ENCODE measurements at regions not wholly inside any gene's neighbourhood (a gene's known extent, or its start where the extent isn't known, plus 50 kb on each side); places are given as distances from the start of the nearest gene placed in this dataset.

DNA sequence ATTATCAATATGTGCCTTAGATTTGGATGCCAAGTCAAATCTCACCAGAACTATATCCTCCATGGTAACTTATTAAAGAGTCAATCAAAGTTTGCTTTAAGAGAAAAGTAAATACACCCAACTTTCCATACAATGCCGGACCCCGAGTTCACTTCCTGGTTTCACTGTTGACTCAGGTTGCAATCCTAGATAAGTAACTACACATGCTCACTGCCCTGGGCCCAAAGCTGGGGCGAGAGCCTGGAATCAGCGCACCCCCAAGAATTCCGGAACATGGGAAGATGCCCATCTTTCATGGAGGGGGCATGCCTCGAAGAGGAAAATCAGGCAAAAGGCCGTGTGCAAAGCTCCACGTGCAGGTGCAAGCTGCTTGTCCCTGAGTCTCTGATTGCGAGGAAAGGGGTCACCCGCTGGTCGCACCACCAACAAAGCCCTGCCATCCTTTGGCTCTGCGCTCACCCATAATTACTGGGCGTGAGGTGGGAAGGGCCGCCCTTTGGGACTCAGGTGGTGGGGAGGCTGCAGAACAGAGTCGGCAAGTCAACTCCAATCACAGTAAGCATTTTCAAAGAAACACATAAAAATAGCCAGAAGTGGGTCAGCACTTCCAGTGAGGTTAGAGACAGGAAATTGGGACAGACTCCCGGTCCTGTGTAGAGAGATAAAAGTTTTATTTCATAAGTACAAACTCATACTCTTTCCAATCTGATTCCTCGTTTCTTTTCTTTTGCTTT is 167.7 kb downstream of the TOMM20 start:
- Mint-ChIP-seq H3K27ac (peak overlapping the region; percentile 96), H3K27me3 (ENCODE audit: insufficient read depth) (no peaks in the 10 kb centered on the region; the same call in none of the 2 replicates), H3K36me3 (ENCODE audit: low read depth) (no peaks in the 10 kb centered on the region), H3K9me3 (no peaks in the 10 kb centered on the region), H3K4me3 (no peak overlapping the region; the same call in 1 of the 2 replicates), H3K4me1 (ENCODE audit: low read depth) (peaks cover 81% of the 10 kb centered on the region)
- TF ChIP-seq, protein P1, sequence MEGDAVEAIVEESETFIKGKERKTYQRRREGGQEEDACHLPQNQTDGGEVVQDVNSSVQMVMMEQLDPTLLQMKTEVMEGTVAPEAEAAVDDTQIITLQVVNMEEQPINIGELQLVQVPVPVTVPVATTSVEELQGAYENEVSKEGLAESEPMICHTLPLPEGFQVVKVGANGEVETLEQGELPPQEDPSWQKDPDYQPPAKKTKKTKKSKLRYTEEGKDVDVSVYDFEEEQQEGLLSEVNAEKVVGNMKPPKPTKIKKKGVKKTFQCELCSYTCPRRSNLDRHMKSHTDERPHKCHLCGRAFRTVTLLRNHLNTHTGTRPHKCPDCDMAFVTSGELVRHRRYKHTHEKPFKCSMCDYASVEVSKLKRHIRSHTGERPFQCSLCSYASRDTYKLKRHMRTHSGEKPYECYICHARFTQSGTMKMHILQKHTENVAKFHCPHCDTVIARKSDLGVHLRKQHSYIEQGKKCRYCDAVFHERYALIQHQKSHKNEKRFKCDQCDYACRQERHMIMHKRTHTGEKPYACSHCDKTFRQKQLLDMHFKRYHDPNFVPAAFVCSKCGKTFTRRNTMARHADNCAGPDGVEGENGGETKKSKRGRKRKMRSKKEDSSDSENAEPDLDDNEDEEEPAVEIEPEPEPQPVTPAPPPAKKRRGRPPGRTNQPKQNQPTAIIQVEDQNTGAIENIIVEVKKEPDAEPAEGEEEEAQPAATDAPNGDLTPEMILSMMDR (IDR thresholded peaks at IDR 0.05) = no peak
- no peak for DNase-seq

DNA sequence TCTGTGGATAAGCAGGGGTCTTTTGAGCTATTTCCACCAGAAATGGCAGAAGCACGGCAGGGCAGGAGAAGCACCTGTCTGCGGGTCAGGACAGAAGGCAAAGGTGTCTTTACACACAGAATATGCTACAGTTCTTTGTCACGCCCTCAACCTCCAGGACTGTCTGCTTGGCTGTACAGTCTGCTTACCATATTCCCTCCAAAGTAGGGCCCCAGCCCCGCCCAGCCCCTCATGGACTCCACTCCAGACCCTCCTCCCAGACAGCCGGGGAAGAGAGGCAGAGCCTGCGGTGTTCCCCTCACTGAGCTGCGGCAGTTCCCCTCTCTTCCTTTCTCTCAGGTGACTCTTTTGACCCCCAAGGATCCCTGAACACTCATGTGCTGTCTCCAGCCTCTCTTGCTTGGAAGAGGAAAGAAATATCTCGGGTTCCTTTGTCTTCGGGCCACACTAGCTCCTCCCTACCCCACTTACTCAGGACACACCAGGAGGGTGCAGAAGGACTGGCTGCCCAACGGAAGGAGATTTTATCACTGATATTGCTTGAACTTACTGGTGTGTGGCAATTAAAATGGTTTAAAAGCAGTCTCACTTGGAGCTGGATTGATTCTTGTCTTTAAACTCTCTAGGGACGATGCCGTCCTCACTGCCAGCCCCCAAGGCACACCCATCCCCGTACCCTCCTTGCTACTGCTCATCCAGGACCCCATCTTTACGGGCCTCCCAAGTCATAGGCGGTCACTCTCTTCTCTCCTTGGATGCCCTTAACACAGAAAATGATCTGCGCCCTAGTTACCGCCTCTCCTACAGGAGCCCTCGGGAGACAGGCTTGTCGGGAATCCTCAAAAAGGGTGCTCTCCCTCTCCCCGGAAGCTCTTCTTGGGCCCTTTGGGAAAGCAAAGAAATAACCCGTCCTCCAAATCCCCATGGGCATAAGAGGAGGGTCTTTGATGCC is 169.7 kb downstream of the TOMM20 start:
- Mint-ChIP-seq H3K27me3 (ENCODE audit: insufficient read depth) (no peaks in the 10 kb centered on the region; the same call in 1 of the 2 replicates), H3K4me3 (no peak overlapping the region), H3K36me3 (ENCODE audit: low read depth) (no peaks in the 10 kb centered on the region), H3K4me1 (ENCODE audit: low read depth) (peaks cover 83% of the 10 kb centered on the region), H3K27ac (no peak overlapping the region), H3K9me3 (no peaks in the 10 kb centered on the region)
- TF ChIP-seq, protein P1 (IDR thresholded peaks at IDR 0.05) = no peak
- DNase-seq = no peak

DNA sequence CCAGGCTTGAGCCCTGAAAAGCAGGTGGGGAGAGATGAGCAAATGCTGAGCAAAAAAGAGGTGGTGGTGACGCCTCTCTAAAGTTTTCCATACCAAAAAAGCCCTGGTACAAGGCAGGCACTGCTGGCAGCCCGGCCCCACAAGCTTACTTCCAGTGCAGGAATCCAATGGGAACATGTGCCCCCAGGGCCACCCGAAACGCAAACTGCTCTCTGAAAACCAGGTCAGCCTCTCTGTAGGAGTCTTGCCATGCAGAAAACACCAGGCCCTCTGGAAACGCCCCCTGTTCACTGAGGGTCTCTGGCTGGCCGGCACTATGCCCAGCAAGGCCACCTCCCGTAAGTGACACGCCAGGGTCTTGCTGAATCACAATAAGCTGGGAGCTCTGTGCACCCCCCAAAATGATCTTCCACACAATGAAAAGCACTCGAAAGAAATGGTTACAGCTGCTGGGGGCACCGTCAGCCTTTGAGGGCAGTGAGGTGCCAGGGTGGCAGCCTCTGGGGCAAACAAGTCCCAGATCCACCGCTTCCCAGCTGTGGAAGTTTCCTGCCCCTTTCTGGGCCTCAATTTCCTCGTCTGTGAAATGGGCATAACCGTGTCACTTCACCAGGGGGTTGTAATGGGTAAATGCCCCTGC is 170.5 kb downstream of the TOMM20 start:
- Mint-ChIP-seq H3K36me3 (ENCODE audit: low read depth) (no peaks in the 10 kb centered on the region), H3K27ac (no peak overlapping the region)

DNA sequence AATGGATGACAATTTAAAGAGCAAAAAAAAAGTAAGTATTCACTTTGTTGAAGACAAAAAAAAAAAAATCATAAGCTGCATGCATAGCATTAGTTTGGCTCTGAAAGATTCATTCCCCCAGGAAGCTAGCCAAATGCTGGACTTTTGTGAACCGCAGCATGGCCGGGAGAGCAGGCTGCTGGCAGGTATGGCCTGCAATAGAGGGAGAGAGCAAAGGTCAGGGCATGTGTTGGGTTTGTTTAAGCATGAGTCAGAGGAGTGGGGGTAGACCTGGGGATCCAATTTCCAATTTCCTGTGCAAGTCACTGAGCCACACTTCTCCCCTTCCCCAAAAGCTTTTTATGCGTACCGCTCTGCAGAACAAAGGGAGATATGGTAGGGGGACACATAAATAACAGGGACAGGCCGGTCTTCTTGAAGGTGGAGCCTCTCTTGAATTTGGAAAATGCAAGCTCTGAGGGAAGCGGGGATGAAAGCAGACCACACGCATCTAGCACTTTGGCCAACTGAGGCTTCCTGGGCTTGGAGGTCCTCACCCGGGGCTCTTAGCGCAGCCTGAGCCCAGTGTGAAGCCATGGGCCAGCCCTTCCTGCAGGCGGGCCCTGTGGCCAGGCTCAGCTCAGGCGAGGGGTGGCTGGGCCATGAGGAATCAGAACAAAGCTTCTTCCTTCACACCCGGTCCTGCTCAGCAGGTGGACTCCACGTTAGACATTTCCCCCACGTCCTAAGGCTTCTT is 171.1 kb downstream of the TOMM20 start:
- Mint-ChIP-seq H3K4me1 (ENCODE audit: low read depth) (peaks cover 68% of the 10 kb centered on the region), H3K9me3 (no peaks in the 10 kb centered on the region), H3K27ac (peak overlapping the region; percentile 5), H3K4me3 (peak overlapping the region; percentile 28), H3K27me3 (ENCODE audit: insufficient read depth) (no peaks in the 10 kb centered on the region; the same call in 1 of the 2 replicates), H3K36me3 (ENCODE audit: low read depth) (no peaks in the 10 kb centered on the region)
- TF ChIP-seq, protein P1 (IDR thresholded peaks at IDR 0.05) = no peak
- DNase-seq = peak; percentile 61

More for the DNA sequence above, 170.5 kb downstream of the TOMM20 start:
- no peaks in the 10 kb centered on the region for H3K9me3 Mint-ChIP-seq
- H3K4me1 Mint-ChIP-seq (ENCODE audit: low read depth) = peaks cover 75% of the 10 kb centered on the region
- no peaks in the 10 kb centered on the region; the same call in 1 of the 2 replicates for H3K27me3 Mint-ChIP-seq (ENCODE audit: insufficient read depth)
- no peak for DNase-seq
- no peak overlapping the region for H3K4me3 Mint-ChIP-seq
- TF ChIP-seq, protein P1 (IDR thresholded peaks at IDR 0.05) = no peak
